Stomach (tissue), 4 donors: ENCODE measurements at regions not wholly inside any gene's neighbourhood (a gene's known extent, or its start where the extent isn't known, plus 50 kb on each side); places are given as distances from the start of the nearest gene placed in this dataset.

ENCODE experiments used
- EP300 ChIP-seq: sonication (generic); formaldehyde crosslinking; IDR thresholded peaks from one replicate; pipeline ENCODE4 v1.6.1; 2017; ENCODE audit warnings: antibody characterized with exemption
- POLR2AphosphoS5 ChIP-seq, 3 donors: sonication (generic); formaldehyde crosslinking; IDR thresholded peaks; one replicate each; pipeline ENCODE4 v1.6.1; 2016; ENCODE audit warnings: antibody characterized with exemption in 3 of 3
- TF ChIP-seq, protein P1 (sequence below), 7 experiments: fragments of 450-650 bp in 4 of 7; fragments of 200-600 bp in 3 of 7; sonication (generic) in 3 of 7; IDR thresholded peaks; one replicate each; pipeline ENCODE4 v1.5.1; 2016 to 2019; ENCODE audit warnings: antibody characterized with exemption in 7 of 7, control low read depth in 2 of 7, mild to moderate bottlenecking in 1 of 7

- TF ChIP-seq, protein P1, sequence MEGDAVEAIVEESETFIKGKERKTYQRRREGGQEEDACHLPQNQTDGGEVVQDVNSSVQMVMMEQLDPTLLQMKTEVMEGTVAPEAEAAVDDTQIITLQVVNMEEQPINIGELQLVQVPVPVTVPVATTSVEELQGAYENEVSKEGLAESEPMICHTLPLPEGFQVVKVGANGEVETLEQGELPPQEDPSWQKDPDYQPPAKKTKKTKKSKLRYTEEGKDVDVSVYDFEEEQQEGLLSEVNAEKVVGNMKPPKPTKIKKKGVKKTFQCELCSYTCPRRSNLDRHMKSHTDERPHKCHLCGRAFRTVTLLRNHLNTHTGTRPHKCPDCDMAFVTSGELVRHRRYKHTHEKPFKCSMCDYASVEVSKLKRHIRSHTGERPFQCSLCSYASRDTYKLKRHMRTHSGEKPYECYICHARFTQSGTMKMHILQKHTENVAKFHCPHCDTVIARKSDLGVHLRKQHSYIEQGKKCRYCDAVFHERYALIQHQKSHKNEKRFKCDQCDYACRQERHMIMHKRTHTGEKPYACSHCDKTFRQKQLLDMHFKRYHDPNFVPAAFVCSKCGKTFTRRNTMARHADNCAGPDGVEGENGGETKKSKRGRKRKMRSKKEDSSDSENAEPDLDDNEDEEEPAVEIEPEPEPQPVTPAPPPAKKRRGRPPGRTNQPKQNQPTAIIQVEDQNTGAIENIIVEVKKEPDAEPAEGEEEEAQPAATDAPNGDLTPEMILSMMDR (IDR thresholded peaks at IDR 0.05): no peak
- no peak for TF ChIP-seq POLR2AphosphoS5 (IDR thresholded peaks at IDR 0.05)
- TF ChIP-seq EP300: no peak
Observed at GRCh38 chr1:183739741-183740271, 65.1 kb upstream of the RGL1 start.
